GM12878 (cell line): ENCODE measurements at regions not wholly inside any gene's neighbourhood (a gene's known extent, or its start where the extent isn't known, plus 50 kb on each side); places are given as distances from the start of the nearest gene placed in this dataset.

Experiments
- ATAC-seq: fragments of 200-7000 bp; cut with Tn5 transposase; 3 replicates; pipeline ENCODE4 v1.9.1; 2020; ENCODE audit warnings: mild to moderate bottlenecking, moderate library complexity
- BruUV-seq: library from RNA; stranded (reverse); fragments of 400-500 nt; replicated peaks from 2 replicates; lab custom pipeline; 2021; lab: Mats Ljungman, UMichigan
- CTCF ChIA-PET: fragments of 300-600 bp; sonication (Branson Sonifier 250); formaldehyde crosslinking; extraction: SDS; loops from one replicate; lab custom pipeline; 2021; ENCODE audit warnings: inconsistent platforms; lab: Yijun Ruan, JAX
- POLR2A ChIA-PET: fragments of 350-600 bp; formaldehyde crosslinking; extraction: SDS; loops from one replicate; lab custom pipeline; 2021; ENCODE audit warnings: inconsistent platforms; lab: Charles Lee
- RAD21 ChIA-PET: fragments of 300-600 bp; sonication (Branson Sonifier 250); formaldehyde crosslinking; loops from one replicate; lab custom pipeline; 2023; ENCODE audit warnings: antibody characterized with exemption; ENCODE audit not compliant: unreplicated experiment; lab: Charles Lee
- SMC1A ChIA-PET: fragments of 300-600 bp; sonication (Branson Sonifier 250); formaldehyde crosslinking; loops from one replicate; lab custom pipeline; 2023; ENCODE audit not compliant: unreplicated experiment, uncharacterized antibody; lab: Charles Lee
- DNase-seq: peaks from one replicate; pipeline ENCODE4 v3.0.0-alpha.2; 2011; ENCODE audit warnings: low read depth, low spot score
- FAIRE-seq: peaks from 3 replicates; lab custom pipeline; 2011; peaks lifted over from hg19 to GRCh38; lab: Jason Lieb, UNC
- H2AFZ ChIP-seq: 2 replicates; pipeline ENCODE4 v1.6.0; 2011; ENCODE audit warnings: low read depth, low read length, control low read depth; ENCODE audit not compliant: control insufficient read depth
- H3K27ac ChIP-seq: 2 replicates; pipeline ENCODE4 v1.5.1; 2011; ENCODE audit warnings: control low read depth; ENCODE audit not compliant: control insufficient read depth, insufficient read depth
- H3K27me3 ChIP-seq, 2 experiments: replicated peaks in 1 of 2; 2 replicates each; pipeline versions ENCODE4 v1.6.0 to v1.6.1; 2011; ENCODE audit warnings: low read length in 1 of 2; ENCODE audit not compliant: control insufficient read depth in 2 of 2, insufficient read depth in 2 of 2
- H3K36me3 ChIP-seq, 2 experiments: 2 replicates each; pipeline ENCODE4 v1.5.1; 2011; ENCODE audit warnings: low read length in 1 of 2; ENCODE audit not compliant: control insufficient read depth in 2 of 2, insufficient read depth in 2 of 2
- H3K4me1 ChIP-seq: 2 replicates; pipeline ENCODE4 v1.6.1; 2011; ENCODE audit warnings: mild to moderate bottlenecking, low read length, moderate library complexity, mixed read lengths; ENCODE audit not compliant: control insufficient read depth, insufficient read depth
- H3K4me2 ChIP-seq: 2 replicates; pipeline ENCODE4 v1.6.0; 2011; ENCODE audit warnings: control low read depth; ENCODE audit not compliant: control insufficient read depth, insufficient read depth
- H3K4me3 ChIP-seq: fragments of 200-600 bp; sonication (generic); 2 replicates; pipeline ENCODE4 v1.5.1; 2016
- H3K79me2 ChIP-seq: 2 replicates; pipeline ENCODE4 v1.6.0; 2011; ENCODE audit warnings: low read length; ENCODE audit not compliant: control insufficient read depth, insufficient read depth
- H3K9ac ChIP-seq: 2 replicates; pipeline ENCODE4 v1.8.0; 2011; ENCODE audit warnings: low read length, control low read depth, mixed read lengths; ENCODE audit not compliant: control insufficient read depth, insufficient read depth
- H3K9me3 ChIP-seq: replicated peaks from 3 replicates; pipeline ENCODE4 v1.5.1; 2011; ENCODE audit warnings: mild to moderate bottlenecking, low read length; ENCODE audit not compliant: control insufficient read depth, insufficient read depth
- H4K20me1 ChIP-seq: 2 replicates; pipeline ENCODE4 v1.6.0; 2011; ENCODE audit not compliant: control insufficient read depth, insufficient read depth
- BMI1 ChIP-seq: fragments of 450-650 bp; IDR thresholded peaks from 2 replicates; pipeline ENCODE4 v1.6.1; 2016; ENCODE audit warnings: mild to moderate bottlenecking, moderate library complexity, borderline replicate concordance
- CEBPB ChIP-seq, 2 experiments: fragments of 150-350 bp in 1 of 2; IDR thresholded peaks; 2 replicates each; pipeline ENCODE4 v1.6.1; 2012 to 2014; ENCODE audit warnings: low read depth in 2 of 2, low read length in 2 of 2, borderline replicate concordance in 1 of 2, inconsistent platforms in 1 of 2
- CHD4 ChIP-seq: fragments of 200-600 bp; sonication (generic); IDR thresholded peaks from 2 replicates; pipeline ENCODE4 v1.6.1; 2016; ENCODE audit warnings: mild to moderate bottlenecking
- EZH2 ChIP-seq: IDR thresholded peaks from 2 replicates; pipeline ENCODE4 v1.6.1; 2012; ENCODE audit warnings: low read depth, mild to moderate bottlenecking, control low read depth, inconsistent platforms, low read length, borderline replicate concordance; ENCODE audit not compliant: control insufficient read depth
- GATAD2B ChIP-seq: fragments of 450-650 bp; conservative IDR thresholded peaks from 2 replicates; pipeline ENCODE4 v1.6.1; 2017; ENCODE audit warnings: low read depth, mild to moderate bottlenecking, moderate library complexity
- IKZF1 ChIP-seq: fragments of 450-650 bp; conservative IDR thresholded peaks from 2 replicates; pipeline ENCODE4 v1.6.1; 2017; ENCODE audit warnings: antibody characterized with exemption, mild to moderate bottlenecking
- NRF1 ChIP-seq: conservative IDR thresholded peaks from 2 replicates; pipeline ENCODE4 v1.6.1; 2011; ENCODE audit warnings: mild to moderate bottlenecking, low read depth, low read length, improper control_type of control experiment
- POU2F2 ChIP-seq: IDR thresholded peaks from 3 replicates; pipeline ENCODE4 v1.6.1; 2011; ENCODE audit warnings: low read depth, mild to moderate bottlenecking, low read length, borderline replicate concordance
- RCOR1 ChIP-seq: conservative IDR thresholded peaks from 2 replicates; pipeline ENCODE4 v1.6.1; 2012; ENCODE audit warnings: low read depth, low read length, improper control_type of control experiment
- SMARCA5 ChIP-seq: fragments of 450-650 bp; IDR thresholded peaks from 2 replicates; pipeline ENCODE4 v1.6.1; 2017; ENCODE audit warnings: mild to moderate bottlenecking
- STAT1 ChIP-seq: fragments of 450-650 bp; conservative IDR thresholded peaks from 2 replicates; pipeline ENCODE4 v1.6.1; 2014; ENCODE audit warnings: antibody characterized with exemption, mild to moderate bottlenecking
- TAF1 ChIP-seq: IDR thresholded peaks from 2 replicates; pipeline ENCODE4 v1.6.1; 2011; ENCODE audit warnings: mild to moderate bottlenecking, low read depth, low read length, borderline replicate concordance
- ZNF217 ChIP-seq: fragments of 450-650 bp; IDR thresholded peaks from 2 replicates; pipeline ENCODE4 v1.6.1; 2017; ENCODE audit warnings: antibody characterized with exemption, mild to moderate bottlenecking
- WGBS: methylation state at CpG from one replicate; pipeline ENCODE4 v1.1.6; 2016; ENCODE audit warnings: low lambda C conversion rate; ENCODE audit not compliant: insufficient replicate concordance, insufficient coverage; ENCODE audit errors: missing lambda C conversion rate; 5-methylcytosine and 5-hydroxymethylcytosine counted together
- in situ Hi-C: fragments of 300-500 bp; cut with MboI; formaldehyde crosslinking; loops from 9 replicates; pipeline ENCODE4 v1.14.3; 2018; ENCODE audit warnings: mixed read lengths
- intact Hi-C: fragments of 100-400 bp; cut with micrococcal nuclease; formaldehyde crosslinking; loops from one replicate; pipeline ENCODE4 v1.14.2; 2022; ENCODE audit not compliant: unreplicated experiment
- TF ChIP-seq, protein P1 (sequence below): IDR thresholded peaks from 2 replicates; pipeline ENCODE4 v1.6.1; 2012; ENCODE audit warnings: low read depth, low read length, improper control_type of control experiment
- TF ChIP-seq, protein P2 (sequence below): fragments of 450-650 bp; IDR thresholded peaks from 2 replicates; pipeline ENCODE4 v1.6.1; 2017; ENCODE audit warnings: antibody characterized with exemption, mild to moderate bottlenecking, moderate library complexity
- TF ChIP-seq, protein P3 (sequence below): fragments of 450-650 bp; IDR thresholded peaks from 2 replicates; pipeline ENCODE4 v1.6.1; 2016; ENCODE audit warnings: mild to moderate bottlenecking
- TF ChIP-seq, protein P4 (sequence below): IDR thresholded peaks from 2 replicates; pipeline ENCODE4 v1.6.1; 2011; ENCODE audit warnings: low read depth, low read length, improper control_type of control experiment, borderline replicate concordance

DNA sequence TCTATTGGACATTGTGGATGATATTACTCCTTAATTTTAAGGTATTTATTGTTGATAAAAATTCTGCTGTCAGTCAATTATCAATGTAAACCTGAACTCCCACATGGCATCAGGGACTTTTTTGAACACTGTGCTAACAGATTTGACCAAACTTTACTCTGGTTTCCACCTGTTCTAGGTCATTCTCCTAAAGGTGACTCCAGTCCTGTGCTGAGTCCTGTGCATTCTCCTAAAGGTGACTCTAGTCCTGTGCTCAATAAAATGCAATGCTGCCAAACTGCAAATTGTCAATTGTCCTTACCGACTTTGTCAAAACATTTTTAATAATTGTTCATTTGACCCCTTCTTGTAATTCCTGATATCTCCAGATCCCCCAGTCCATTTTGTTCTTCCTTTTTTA, 408.4 kb upstream of the EPHA7 start:
- no peaks in the 10 kb centered on the region for H3K9me3 ChIP-seq
- in situ Hi-C loops: no loop called here
- no peak for TF ChIP-seq SMARCA5
- TF ChIP-seq RCOR1: no peak
- TF ChIP-seq EZH2: no peak
- no peak for TF ChIP-seq BMI1
- TF ChIP-seq CHD4: no peak
- no peak for TF ChIP-seq POU2F2
- no peak for TF ChIP-seq STAT1
- TF ChIP-seq ZNF217: no peak
- TF ChIP-seq, protein P1, sequence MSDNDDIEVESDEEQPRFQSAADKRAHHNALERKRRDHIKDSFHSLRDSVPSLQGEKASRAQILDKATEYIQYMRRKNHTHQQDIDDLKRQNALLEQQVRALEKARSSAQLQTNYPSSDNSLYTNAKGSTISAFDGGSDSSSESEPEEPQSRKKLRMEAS: no peak
- TF ChIP-seq, protein P2, sequence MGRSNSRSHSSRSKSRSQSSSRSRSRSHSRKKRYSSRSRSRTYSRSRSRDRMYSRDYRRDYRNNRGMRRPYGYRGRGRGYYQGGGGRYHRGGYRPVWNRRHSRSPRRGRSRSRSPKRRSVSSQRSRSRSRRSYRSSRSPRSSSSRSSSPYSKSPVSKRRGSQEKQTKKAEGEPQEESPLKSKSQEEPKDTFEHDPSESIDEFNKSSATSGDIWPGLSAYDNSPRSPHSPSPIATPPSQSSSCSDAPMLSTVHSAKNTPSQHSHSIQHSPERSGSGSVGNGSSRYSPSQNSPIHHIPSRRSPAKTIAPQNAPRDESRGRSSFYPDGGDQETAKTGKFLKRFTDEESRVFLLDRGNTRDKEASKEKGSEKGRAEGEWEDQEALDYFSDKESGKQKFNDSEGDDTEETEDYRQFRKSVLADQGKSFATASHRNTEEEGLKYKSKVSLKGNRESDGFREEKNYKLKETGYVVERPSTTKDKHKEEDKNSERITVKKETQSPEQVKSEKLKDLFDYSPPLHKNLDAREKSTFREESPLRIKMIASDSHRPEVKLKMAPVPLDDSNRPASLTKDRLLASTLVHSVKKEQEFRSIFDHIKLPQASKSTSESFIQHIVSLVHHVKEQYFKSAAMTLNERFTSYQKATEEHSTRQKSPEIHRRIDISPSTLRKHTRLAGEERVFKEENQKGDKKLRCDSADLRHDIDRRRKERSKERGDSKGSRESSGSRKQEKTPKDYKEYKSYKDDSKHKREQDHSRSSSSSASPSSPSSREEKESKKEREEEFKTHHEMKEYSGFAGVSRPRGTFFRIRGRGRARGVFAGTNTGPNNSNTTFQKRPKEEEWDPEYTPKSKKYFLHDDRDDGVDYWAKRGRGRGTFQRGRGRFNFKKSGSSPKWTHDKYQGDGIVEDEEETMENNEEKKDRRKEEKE: no peak
- TF ChIP-seq TAF1: no peak
- TF ChIP-seq CEBPB (IDR thresholded peaks at IDR 0.05; ENCODE audit: borderline replicate concordance in 1 of 2, low read depth in 2 of 2, low read length in 2 of 2): no peak
- TF ChIP-seq, protein P3, sequence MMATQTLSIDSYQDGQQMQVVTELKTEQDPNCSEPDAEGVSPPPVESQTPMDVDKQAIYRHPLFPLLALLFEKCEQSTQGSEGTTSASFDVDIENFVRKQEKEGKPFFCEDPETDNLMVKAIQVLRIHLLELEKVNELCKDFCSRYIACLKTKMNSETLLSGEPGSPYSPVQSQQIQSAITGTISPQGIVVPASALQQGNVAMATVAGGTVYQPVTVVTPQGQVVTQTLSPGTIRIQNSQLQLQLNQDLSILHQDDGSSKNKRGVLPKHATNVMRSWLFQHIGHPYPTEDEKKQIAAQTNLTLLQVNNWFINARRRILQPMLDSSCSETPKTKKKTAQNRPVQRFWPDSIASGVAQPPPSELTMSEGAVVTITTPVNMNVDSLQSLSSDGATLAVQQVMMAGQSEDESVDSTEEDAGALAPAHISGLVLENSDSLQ: no peak
- TF ChIP-seq NRF1: no peak
- TF ChIP-seq, protein P4, sequence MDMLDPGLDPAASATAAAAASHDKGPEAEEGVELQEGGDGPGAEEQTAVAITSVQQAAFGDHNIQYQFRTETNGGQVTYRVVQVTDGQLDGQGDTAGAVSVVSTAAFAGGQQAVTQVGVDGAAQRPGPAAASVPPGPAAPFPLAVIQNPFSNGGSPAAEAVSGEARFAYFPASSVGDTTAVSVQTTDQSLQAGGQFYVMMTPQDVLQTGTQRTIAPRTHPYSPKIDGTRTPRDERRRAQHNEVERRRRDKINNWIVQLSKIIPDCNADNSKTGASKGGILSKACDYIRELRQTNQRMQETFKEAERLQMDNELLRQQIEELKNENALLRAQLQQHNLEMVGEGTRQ: no peak
- TF ChIP-seq GATAD2B: no peak
- no peak for TF ChIP-seq IKZF1
- 33% methylated on average over 1 of the region's 1 CpG for WGBS
- POLR2A ChIA-PET: no interaction called here
- no peak overlapping the region for H3K9ac ChIP-seq
- SMC1A ChIA-PET: no interaction called here
- no TSS peak for BruUV-seq
- ATAC-seq: no peak
- no peaks in the 10 kb centered on the region for H3K27me3 ChIP-seq
- no peaks in the 10 kb centered on the region for H3K36me3 ChIP-seq
- no peaks in the 10 kb centered on the region for H3K79me2 ChIP-seq
- no peaks in the 10 kb centered on the region for H4K20me1 ChIP-seq
- CTCF ChIA-PET: no interaction called here
- RAD21 ChIA-PET: no interaction called here
- no peak for DNase-seq
- intact Hi-C loops: no loop called here
- H3K4me3 ChIP-seq: no peak overlapping the region
- H3K4me1 ChIP-seq: no peaks in the 10 kb centered on the region
- no peak overlapping the region for H3K4me2 ChIP-seq
- FAIRE-seq: no peak
- H2AFZ ChIP-seq: no peak overlapping the region
- H3K27ac ChIP-seq: no peak overlapping the region
